Frontal cortex (tissue), 3 donors: ENCODE measurements at regions not wholly inside any gene's neighbourhood (a gene's known extent, or its start where the extent isn't known, plus 50 kb on each side); places are given as distances from the start of the nearest gene placed in this dataset.

Source experiments
- DNase-seq, 2 donors: peaks; one replicate each; pipeline ENCODE4 v3.0.0; 2012; ENCODE audit warnings: low spot score in 2 of 2
- FAIRE-seq: peaks from 2 replicates; lab custom pipeline; 2012; peaks lifted over from hg19 to GRCh38; lab: Jason Lieb, UNC
- donor health status: control.
- donor health status: control.
- donor health status: control.

- FAIRE-seq = no peak
These were observed 53.1 kb upstream of the VSX1 start for GRCh38 chr20:25135031-25135430.

GRCh38 chr20:25136056-25136455 lies 54.1 kb upstream of the VSX1 start:
- DNase-seq = no peak
- FAIRE-seq = no peak

More at GRCh38 chr20:25135031-25135430, 53.1 kb upstream of the VSX1 start:
- DNase-seq = no peak

DNA sequence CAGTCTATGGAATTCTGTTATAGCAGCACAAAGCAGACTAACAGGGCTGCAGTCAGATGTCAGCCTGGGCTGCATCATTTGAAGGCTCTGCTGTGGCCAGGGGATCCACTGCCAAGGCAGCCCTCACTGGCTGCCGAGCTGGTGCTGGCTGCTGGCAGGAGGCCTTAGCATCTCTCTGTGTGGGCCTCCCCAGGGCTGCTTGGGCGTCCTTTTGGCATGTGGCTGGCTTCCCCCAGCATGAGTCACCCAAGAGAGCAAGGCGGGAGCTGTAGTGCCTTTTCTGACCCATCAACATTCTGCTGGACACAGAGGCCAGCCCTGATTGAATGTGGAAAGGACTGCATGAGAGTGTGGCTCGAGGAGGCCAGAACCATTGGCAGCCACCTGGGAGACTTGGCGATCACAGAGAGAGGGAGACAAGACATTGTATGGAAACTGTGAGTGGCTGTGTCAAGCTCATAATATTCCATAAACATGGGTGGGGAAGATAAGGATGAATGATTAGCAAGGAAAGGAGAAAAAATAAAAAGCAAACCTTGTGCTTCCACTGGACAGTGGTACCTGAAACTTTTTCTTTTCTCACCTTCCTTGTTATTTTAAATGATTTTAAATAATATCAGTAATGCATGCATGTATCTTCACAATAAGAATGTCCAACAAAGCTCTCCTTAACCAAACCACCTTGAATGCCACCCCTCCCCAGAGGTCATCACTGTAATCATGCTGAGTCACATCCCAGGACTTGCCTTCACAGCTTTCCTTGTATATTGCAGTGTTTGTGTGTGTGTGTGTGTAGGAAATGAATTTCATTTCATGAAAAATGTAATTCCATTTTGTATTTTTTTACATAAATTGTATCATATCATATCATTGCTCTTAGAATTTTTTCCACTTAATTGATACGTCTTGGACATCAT lies 55.0 kb upstream of the VSX1 start:
- DNase-seq (peak; percentile 41 to 63), FAIRE-seq (no peak)

DNA sequence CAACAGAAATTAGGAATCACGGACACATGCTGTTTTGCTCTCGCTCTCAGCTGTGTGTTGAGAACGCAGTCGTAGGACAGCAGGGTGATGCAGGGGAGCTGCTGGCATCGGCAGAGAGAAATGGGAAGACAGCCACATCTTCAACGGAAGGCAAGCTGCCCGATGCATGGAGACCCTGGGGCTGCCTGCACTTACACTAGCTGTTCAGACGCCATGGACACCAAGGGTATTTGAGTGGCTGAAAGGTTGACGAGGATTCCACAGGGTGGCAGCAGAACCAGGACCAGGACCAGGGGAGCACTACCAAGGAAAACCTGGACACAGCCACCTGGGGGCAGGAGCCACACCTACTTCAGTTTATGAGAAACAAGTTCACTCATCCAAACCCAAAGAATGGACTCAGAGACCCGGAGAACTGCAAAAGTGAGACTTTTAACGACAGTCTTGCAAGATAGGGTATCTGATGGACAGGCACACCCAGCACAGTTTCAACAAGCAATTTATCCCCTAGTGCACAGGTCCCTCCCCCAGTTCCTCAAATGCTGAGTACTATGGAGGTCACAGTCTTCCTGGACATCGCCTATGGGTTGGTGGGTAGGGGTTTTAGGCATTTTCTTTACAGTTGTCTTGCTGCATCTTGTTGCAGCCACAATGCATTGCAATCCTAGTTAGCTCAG lies 56.3 kb upstream of the ENTPD6 start:
- DNase-seq = no peak
- FAIRE-seq = no peak

DNA sequence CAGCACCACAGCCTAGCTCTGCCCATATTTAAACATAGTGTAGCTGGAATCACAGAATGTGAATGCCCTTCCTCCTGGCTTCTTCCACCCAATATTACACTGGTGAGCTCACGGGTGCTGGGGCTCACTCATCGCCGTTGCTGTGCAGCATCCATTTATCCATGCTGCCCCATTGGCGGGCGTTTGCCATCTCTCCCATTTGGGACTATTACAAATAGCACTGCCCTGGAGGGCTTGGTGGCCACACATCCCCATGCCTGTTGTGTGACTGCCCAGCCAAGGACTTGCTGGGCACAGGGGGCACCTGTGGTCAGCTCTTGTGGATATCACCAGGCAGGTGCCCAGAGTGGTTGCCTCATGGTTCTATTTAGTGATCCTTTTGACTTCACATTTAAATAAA lies 54.5 kb upstream of the ENTPD6 start:
- FAIRE-seq (no peak), DNase-seq (no peak)

DNA sequence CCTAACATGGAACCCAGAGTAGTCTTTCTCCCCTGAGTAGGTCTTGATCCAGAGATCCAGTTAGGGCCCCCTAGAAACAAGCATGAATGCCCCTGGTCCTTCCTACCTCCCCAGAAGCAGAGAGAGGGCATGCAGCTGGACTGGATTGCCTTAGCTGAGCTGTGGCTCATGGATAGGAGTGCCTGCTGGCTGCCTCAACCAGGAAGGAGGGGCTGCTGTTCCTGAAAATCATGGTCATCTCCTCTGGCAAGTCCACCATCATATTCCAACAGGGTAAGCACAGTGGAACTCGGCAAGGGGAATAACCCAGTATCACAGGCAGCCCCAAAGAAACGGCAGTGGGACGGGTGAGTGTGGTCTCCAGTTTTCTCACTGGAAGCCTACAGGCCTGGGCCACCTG lies 53.1 kb upstream of the ENTPD6 start:
- FAIRE-seq (no peak), DNase-seq (no peak)

- DNase-seq (peak in 1 of 2 donors; percentile 36), FAIRE-seq (no peak)
These were observed 50.4 kb upstream of the ENTPD6 start for GRCh38 chr20:25145131-25145530.
